HL-60 (cell line): ENCODE measurements at regions not wholly inside any gene's neighbourhood (a gene's known extent, or its start where the extent isn't known, plus 50 kb on each side); places are given as distances from the start of the nearest gene placed in this dataset.
"Not testable (repeated sequence)": the region's sequence is repeated elsewhere in the genome, so short reads cannot be mapped to it uniquely, and the experiment has no call there.

Experiments
- CTCF ChIP-seq: IDR thresholded peaks from one replicate; pipeline ENCODE4 v1.5.1; 2011; ENCODE audit warnings: low read length, control low read depth, inconsistent platforms; ENCODE audit not compliant: insufficient read depth
- GABPA ChIP-seq: IDR thresholded peaks from 2 replicates; pipeline ENCODE4 v1.6.1; 2012; ENCODE audit warnings: low read depth

- TF ChIP-seq CTCF, GABPA: not testable (repeated sequence)
Observed at GRCh38 chr16:29213251-29213650, 193.3 kb downstream of the NPIPB11 start.
